SK-N-MC (cell line): ENCODE measurements at regions not wholly inside any gene's neighbourhood (a gene's known extent, or its start where the extent isn't known, plus 50 kb on each side); places are given as distances from the start of the nearest gene placed in this dataset.

Experiments
- DNase-seq: peaks from one replicate; pipeline ENCODE4 v3.0.0-alpha.2; 2011; ENCODE audit warnings: low read depth, low spot score
- H3K27ac ChIP-seq: fragments of 200-600 bp; sonication (generic); 2 replicates; pipeline ENCODE4 v1.5.1; 2016; ENCODE audit warnings: mixed run types
- H3K36me3 ChIP-seq: fragments of 200-600 bp; sonication (generic); 2 replicates; pipeline ENCODE4 v1.6.1; 2017; ENCODE audit warnings: antibody characterized with exemption, low read length, mixed read lengths; ENCODE audit not compliant: insufficient read depth
- H3K4me3 ChIP-seq: fragments of 200-600 bp; sonication (generic); 2 replicates; pipeline ENCODE4 v1.5.1; 2016
- H3K9ac ChIP-seq: fragments of 200-600 bp; sonication (generic); 2 replicates; pipeline ENCODE4 v1.8.0; 2017; ENCODE audit warnings: mixed run types, mixed read lengths; ENCODE audit not compliant: insufficient read length
- H3K9me3 ChIP-seq: fragments of 200-600 bp; sonication (generic); 2 replicates; pipeline ENCODE4 v1.6.1; 2017; ENCODE audit warnings: low read depth, mild to moderate bottlenecking, antibody characterized with exemption, low read length, moderate library complexity, mixed read lengths
- EZH2 ChIP-seq: fragments of 200-600 bp; sonication (generic); IDR thresholded peaks from one replicate; pipeline ENCODE4 v1.6.1; 2017; ENCODE audit warnings: antibody characterized with exemption
- FOXP2 ChIP-seq: optimal IDR thresholded peaks from 2 replicates; pipeline ENCODE3; 2011; ENCODE audit warnings: mild to moderate bottlenecking, moderate library complexity; ENCODE audit not compliant: insufficient read depth; ENCODE audit errors: extremely low read length, control extremely low read depth
- POLR2AphosphoS5 ChIP-seq: IDR thresholded peaks from 2 replicates; pipeline ENCODE4 v1.6.1; 2012; ENCODE audit warnings: mild to moderate bottlenecking, low read depth, low read length, borderline replicate concordance

GRCh38 chr3:127450331-127450730 lies 140.2 kb downstream of the TPRA1 start:
- no peaks in the 10 kb centered on the region for H3K36me3 ChIP-seq
- DNase-seq: no peak
- TF ChIP-seq POLR2AphosphoS5: no peak
- no peak for TF ChIP-seq FOXP2
- TF ChIP-seq EZH2: no peak
- H3K9ac ChIP-seq: no peak overlapping the region
- H3K9me3 ChIP-seq: no peaks in the 10 kb centered on the region
- no peak overlapping the region for H3K4me3 ChIP-seq
- H3K27ac ChIP-seq: no peak overlapping the region

GRCh38 chr3:127449486-127450212 lies 140.9 kb downstream of the TPRA1 start:
- Histone ChIP-seq H3K4me3 (no peak overlapping the region), H3K27ac (no peak overlapping the region), H3K36me3 (no peaks in the 10 kb centered on the region), H3K9me3 (no peaks in the 10 kb centered on the region), H3K9ac (no peak overlapping the region)
- no peak for DNase-seq
- TF ChIP-seq POLR2AphosphoS5 (no peak), FOXP2 (no peak), EZH2 (no peak)

GRCh38 chr3:127448671-127449070 lies 141.9 kb downstream of the TPRA1 start:
- TF ChIP-seq FOXP2 (no peak), EZH2 (no peak), POLR2AphosphoS5 (no peak)
- Histone ChIP-seq H3K4me3 (no peak overlapping the region), H3K27ac (no peak overlapping the region), H3K9ac (no peak overlapping the region), H3K36me3 (no peaks in the 10 kb centered on the region), H3K9me3 (no peaks in the 10 kb centered on the region)
- DNase-seq: no peak

GRCh38 chr3:127448161-127448561 lies 142.4 kb downstream of the TPRA1 start:
- Histone ChIP-seq H3K27ac (no peak overlapping the region), H3K4me3 (no peak overlapping the region), H3K36me3 (no peaks in the 10 kb centered on the region), H3K9ac (no peak overlapping the region), H3K9me3 (no peaks in the 10 kb centered on the region)
- no peak for DNase-seq
- TF ChIP-seq EZH2 (no peak), POLR2AphosphoS5 (no peak), FOXP2 (no peak)

GRCh38 chr3:127446756-127447155 lies 143.8 kb downstream of the TPRA1 start:
- H3K9ac ChIP-seq: no peak overlapping the region
- no peak overlapping the region for H3K27ac ChIP-seq
- no peaks in the 10 kb centered on the region for H3K9me3 ChIP-seq
- no peak for TF ChIP-seq FOXP2
- TF ChIP-seq POLR2AphosphoS5: no peak
- TF ChIP-seq EZH2: no peak
- DNase-seq: no peak
- no peaks in the 10 kb centered on the region for H3K36me3 ChIP-seq
- H3K4me3 ChIP-seq: no peak overlapping the region

- H3K9me3 ChIP-seq: no peaks in the 10 kb centered on the region
- H3K4me3 ChIP-seq: no peak overlapping the region
- H3K9ac ChIP-seq: no peak overlapping the region
- no peaks in the 10 kb centered on the region for H3K36me3 ChIP-seq
- no peak overlapping the region for H3K27ac ChIP-seq
- TF ChIP-seq POLR2AphosphoS5 (no peak), EZH2 (no peak), FOXP2 (no peak)
- no peak for DNase-seq
Measured at GRCh38 chr3:127445581-127446343, 144.8 kb downstream of the TPRA1 start.

GRCh38 chr3:127444761-127445160 lies 145.8 kb downstream of the TPRA1 start:
- Histone ChIP-seq H3K4me3 (no peak overlapping the region), H3K9me3 (no peaks in the 10 kb centered on the region), H3K27ac (no peak overlapping the region), H3K9ac (no peak overlapping the region), H3K36me3 (no peaks in the 10 kb centered on the region)
- no peak for TF ChIP-seq POLR2AphosphoS5
- no peak for TF ChIP-seq FOXP2
- no peak for TF ChIP-seq EZH2
- DNase-seq: no peak

- Histone ChIP-seq H3K9me3 (no peaks in the 10 kb centered on the region), H3K9ac (no peak overlapping the region), H3K36me3 (no peaks in the 10 kb centered on the region), H3K27ac (no peak overlapping the region), H3K4me3 (no peak overlapping the region)
- TF ChIP-seq EZH2: no peak
- no peak for TF ChIP-seq FOXP2
- no peak for TF ChIP-seq POLR2AphosphoS5
- no peak for DNase-seq
Measured at GRCh38 chr3:127443581-127444375, 146.8 kb downstream of the TPRA1 start.
